ENCODE measurements at regions not wholly inside any gene's neighbourhood (a gene's known extent, or its start where the extent isn't known, plus 50 kb on each side); places are given as distances from the start of the nearest gene placed in this dataset.

- H3K4me3 ChIP-seq (replicated peaks in 1 of 3; ENCODE audit: insufficient read depth in 1 of 3, low read depth in 2 of 3, low read length in 3 of 3) = no peak overlapping the region
- intact Hi-C loops (cut with micrococcal nuclease; ENCODE audit: unreplicated experiment) = no loop called here
- no peaks in the 10 kb centered on the region for H3K36me3 ChIP-seq (replicated peaks in 1 of 2; ENCODE audit: control insufficient read depth in 1 of 2, insufficient read depth in 2 of 2, low read length in 2 of 2)
- H4K20me1 ChIP-seq (ENCODE audit: insufficient read depth, low read length) = no peaks in the 10 kb centered on the region
- no peak for ATAC-seq
- FAIRE-seq = no peak
- no peak overlapping the region for H2AFZ ChIP-seq (ENCODE audit: low read length)
- H3K79me2 ChIP-seq (ENCODE audit: insufficient read depth, low read length) = no peaks in the 10 kb centered on the region
- ChIA-PET POLR2A (no interaction called here), CTCF (ENCODE audit: low intra/inter-chr PET ratio, low total read pairs) (no interaction called here)
- no peaks in the 10 kb centered on the region for H3K27me3 ChIP-seq (ENCODE audit: control insufficient read depth in 1 of 2, insufficient read depth in 2 of 2, low read length in 2 of 2)
- no peaks in the 10 kb centered on the region for H3K4me1 ChIP-seq (ENCODE audit: insufficient read depth, low read length)
- H3K9ac ChIP-seq (ENCODE audit: insufficient read depth, low read depth, low read length) = no peak overlapping the region
- no peak overlapping the region for H3K4me2 ChIP-seq (ENCODE audit: low read depth, low read length)
- no peak for DNase-seq (ENCODE audit: low spot score)
- no TSS peak for BruUV-seq (replicated peaks)
- in situ Hi-C loops (cut with HindIII; ENCODE audit: extremely low pct_ligation_motif_present, low pct_unique_long_range_greater_than_20kb) = loop anchor here (10.0 kb wide), 1 partner anchor 521 kb away; no protein-coding TSS in a partner anchor
- no peaks in the 10 kb centered on the region for H3K9me3 ChIP-seq (ENCODE audit: low read length)
- TF ChIP-seq ZNF333 (CRISPR knock-in tag; IDR thresholded peaks at IDR 0.05; ENCODE audit: borderline replicate concordance) (no peak), TAF1 (CRISPR knock-in tag; IDR thresholded peaks at IDR 0.05) (no peak), CREB3 (CRISPR knock-in tag; IDR thresholded peaks at IDR 0.05) (no peak), ZNF570 (CRISPR knock-in tag; IDR thresholded peaks at IDR 0.05; ENCODE audit: borderline replicate concordance) (no peak), E2F2 (CRISPR knock-in tag; IDR thresholded peaks at IDR 0.05; ENCODE audit: borderline replicate concordance) (no peak), PHF8 (CRISPR knock-in tag; IDR thresholded peaks at IDR 0.05) (no peak), ELF3 (CRISPR knock-in tag; IDR thresholded peaks at IDR 0.05) (no peak), MLLT10 (CRISPR knock-in tag; IDR thresholded peaks at IDR 0.05) (no peak), PBX3 (CRISPR knock-in tag; IDR thresholded peaks at IDR 0.05; ENCODE audit: borderline replicate concordance) (no peak), ZHX1 (CRISPR knock-in tag; IDR thresholded peaks at IDR 0.05; ENCODE audit: low read depth) (no peak), ZNF251 (CRISPR knock-in tag; IDR thresholded peaks at IDR 0.05) (no peak), LBX2 (CRISPR knock-in tag; IDR thresholded peaks at IDR 0.05; ENCODE audit: borderline replicate concordance) (no peak), CHD4 (IDR thresholded peaks at IDR 0.05; ENCODE audit: borderline replicate concordance, low read length) (no peak), CENPT (CRISPR knock-in tag; IDR thresholded peaks at IDR 0.05; ENCODE audit: low read depth) (no peak), ZMYM2 (CRISPR knock-in tag; IDR thresholded peaks at IDR 0.05) (no peak), KLF16 (CRISPR knock-in tag; IDR thresholded peaks at IDR 0.05) (no peak), SMAD1 (CRISPR knock-in tag; IDR thresholded peaks at IDR 0.05; ENCODE audit: borderline replicate concordance, low read depth) (no peak)
- 4% methylated on average over 2 of the region's 2 CpGs for WGBS (ENCODE audit: low lambda C conversion rate)
- H3K27ac ChIP-seq (ENCODE audit: extremely low read length, insufficient read depth, low read length) = no peak overlapping the region
Measured at GRCh38 chr14:59026081-59026480, 162.4 kb upstream of the DAAM1 start.

All from HepG2 (cell line).